GM13977 (cell line): ENCODE measurements at regions not wholly inside any gene's neighbourhood (a gene's known extent, or its start where the extent isn't known, plus 50 kb on each side); places are given as distances from the start of the nearest gene placed in this dataset.

ENCODE experiments used
- DNase-seq: peaks from one replicate; pipeline ENCODE4 v3.0.0; 2012; ENCODE audit warnings: low spot score
- in situ Hi-C: fragments of 300-500 bp; cut with MboI; formaldehyde crosslinking; loops from one replicate; pipeline ENCODE4 v1.12.0; 2022; ENCODE audit warnings: low sequenced_read_pairs, low pct_unique_long_range_greater_than_20kb, mixed read lengths, inconsistent platforms; ENCODE audit not compliant: unreplicated experiment
- TF ChIP-seq, protein P1 (sequence below): IDR thresholded peaks from 2 replicates; pipeline ENCODE4 v1.5.1; 2012; ENCODE audit warnings: mild to moderate bottlenecking, control low read depth; ENCODE audit not compliant: insufficient read depth; ENCODE audit errors: extremely low read depth, missing control alignments

- in situ Hi-C loops: no loop called here
Observed at GRCh38 chr5:158033724-158034123, 174.8 kb upstream of the CLINT1 start.

DNA sequence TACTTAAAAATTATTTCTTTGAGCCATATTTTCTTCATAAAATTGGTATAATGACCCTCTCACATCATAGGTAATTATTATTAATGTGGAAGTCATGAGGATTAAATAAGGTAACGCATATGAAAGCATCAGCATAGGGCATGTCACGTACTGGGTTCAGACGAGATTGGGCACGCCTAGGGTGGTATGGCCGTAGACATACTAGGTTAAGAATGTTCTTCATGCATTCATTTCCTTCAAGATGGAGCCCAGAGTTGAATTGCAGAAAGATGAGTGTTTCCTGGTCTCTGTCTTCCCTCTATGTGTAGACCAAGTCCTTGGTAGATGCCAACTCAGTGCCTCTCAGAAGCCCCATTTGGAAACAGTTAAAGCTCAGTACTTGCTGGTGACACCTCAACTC is 174.1 kb upstream of the CLINT1 start:
- DNase-seq: no peak
- TF ChIP-seq, protein P1, sequence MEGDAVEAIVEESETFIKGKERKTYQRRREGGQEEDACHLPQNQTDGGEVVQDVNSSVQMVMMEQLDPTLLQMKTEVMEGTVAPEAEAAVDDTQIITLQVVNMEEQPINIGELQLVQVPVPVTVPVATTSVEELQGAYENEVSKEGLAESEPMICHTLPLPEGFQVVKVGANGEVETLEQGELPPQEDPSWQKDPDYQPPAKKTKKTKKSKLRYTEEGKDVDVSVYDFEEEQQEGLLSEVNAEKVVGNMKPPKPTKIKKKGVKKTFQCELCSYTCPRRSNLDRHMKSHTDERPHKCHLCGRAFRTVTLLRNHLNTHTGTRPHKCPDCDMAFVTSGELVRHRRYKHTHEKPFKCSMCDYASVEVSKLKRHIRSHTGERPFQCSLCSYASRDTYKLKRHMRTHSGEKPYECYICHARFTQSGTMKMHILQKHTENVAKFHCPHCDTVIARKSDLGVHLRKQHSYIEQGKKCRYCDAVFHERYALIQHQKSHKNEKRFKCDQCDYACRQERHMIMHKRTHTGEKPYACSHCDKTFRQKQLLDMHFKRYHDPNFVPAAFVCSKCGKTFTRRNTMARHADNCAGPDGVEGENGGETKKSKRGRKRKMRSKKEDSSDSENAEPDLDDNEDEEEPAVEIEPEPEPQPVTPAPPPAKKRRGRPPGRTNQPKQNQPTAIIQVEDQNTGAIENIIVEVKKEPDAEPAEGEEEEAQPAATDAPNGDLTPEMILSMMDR: no peak
- in situ Hi-C loops: no loop called here

More at GRCh38 chr5:158033724-158034123, 174.8 kb upstream of the CLINT1 start:
- no peak for DNase-seq
- TF ChIP-seq, protein P1: no peak

- TF ChIP-seq, protein P1: no peak
- DNase-seq: no peak
- in situ Hi-C loops: no loop called here
Observed at GRCh38 chr5:158032246-158032645, 173.3 kb upstream of the CLINT1 start.

DNA sequence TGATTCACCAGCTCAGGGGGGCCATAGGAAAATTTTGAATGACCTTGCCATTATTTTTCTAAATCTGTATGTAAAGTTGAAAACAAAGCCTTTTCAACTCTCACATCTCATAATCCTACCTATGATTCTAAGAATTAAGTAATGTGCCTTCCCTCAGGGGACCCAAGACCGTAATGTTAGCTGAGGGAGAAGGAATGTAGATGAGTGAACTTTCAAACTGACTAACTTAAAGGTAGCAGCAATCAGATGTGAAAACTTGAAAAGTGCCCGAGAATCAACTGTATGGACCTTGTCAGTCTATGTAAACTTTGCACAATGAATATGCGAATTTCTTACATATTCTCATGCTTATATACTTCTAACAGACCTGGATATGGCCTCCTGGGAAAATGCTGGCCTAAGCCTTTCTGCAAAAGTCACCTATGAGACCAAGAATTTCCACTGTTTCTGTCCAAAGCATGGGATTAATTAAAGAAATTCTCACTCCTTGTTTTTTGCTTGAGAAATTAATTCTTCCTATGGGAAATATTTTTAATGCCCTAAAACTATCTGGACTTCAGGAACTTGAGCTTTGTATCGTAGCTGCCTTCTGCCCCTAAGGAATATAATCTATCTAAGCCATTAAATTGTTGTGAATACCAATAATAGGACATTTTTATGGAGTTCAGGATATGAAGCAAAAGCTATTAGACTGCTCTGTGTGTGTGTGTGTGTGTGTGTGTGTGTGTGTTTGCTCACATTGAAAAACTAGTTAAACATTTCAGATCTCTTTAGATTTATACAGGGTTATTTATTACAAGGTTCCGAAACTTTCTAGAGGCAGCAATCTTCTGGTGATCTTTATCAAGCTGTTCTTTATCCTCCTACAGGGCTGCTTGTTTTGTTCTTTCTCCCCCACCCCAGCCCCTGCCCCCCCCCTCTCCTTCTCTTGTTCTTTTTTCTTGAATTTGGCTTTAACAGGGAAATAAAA is 169.1 kb upstream of the CLINT1 start:
- in situ Hi-C loops: no loop called here
- no peak for DNase-seq
- TF ChIP-seq, protein P1: no peak

GRCh38 chr5:158026304-158027031 is 167.5 kb upstream of the CLINT1 start:
- DNase-seq: no peak

GRCh38 chr5:158023266-158023665 is 164.3 kb upstream of the CLINT1 start:
- DNase-seq: no peak
- TF ChIP-seq, protein P1: no peak
- in situ Hi-C loops: no loop called here

More at GRCh38 chr5:158026304-158027031, 167.5 kb upstream of the CLINT1 start:
- in situ Hi-C loops: no loop called here
- TF ChIP-seq, protein P1: no peak
